Suppressor macrophage treated with lipopolysaccharide for 1 hour (primary cell): ENCODE measurements at regions not wholly inside any gene's neighbourhood (a gene's known extent, or its start where the extent isn't known, plus 50 kb on each side); places are given as distances from the start of the nearest gene placed in this dataset.
"Not testable (repeated sequence)": the region's sequence is repeated elsewhere in the genome, so short reads cannot be mapped to it uniquely, and the experiment has no call there.

ENCODE experiments used
- DNase-seq, 3 donors: peaks; one replicate each; pipeline ENCODE4 v3.0.0-alpha.2; 2020 to 2022

DNA sequence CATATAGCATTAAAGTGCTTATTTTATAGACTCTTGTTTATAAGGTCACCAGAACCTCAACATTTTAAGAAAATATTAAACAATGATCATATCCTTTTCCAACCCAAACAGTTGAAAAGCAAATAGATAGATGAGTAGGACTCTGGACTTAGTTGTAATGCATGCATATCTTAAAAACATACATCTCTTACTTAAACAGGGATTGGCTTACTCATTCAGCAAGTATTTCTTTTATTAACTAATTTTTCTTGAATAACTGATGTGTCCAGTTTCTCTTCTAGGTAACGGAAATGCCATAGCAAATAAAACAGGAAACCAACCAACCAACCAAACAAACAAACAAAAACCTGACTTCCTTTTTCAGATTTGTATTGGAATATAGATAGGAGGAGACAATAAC lies 70.9 kb upstream of the NBPF4 start:
- DNase-seq, result no peak

DNA sequence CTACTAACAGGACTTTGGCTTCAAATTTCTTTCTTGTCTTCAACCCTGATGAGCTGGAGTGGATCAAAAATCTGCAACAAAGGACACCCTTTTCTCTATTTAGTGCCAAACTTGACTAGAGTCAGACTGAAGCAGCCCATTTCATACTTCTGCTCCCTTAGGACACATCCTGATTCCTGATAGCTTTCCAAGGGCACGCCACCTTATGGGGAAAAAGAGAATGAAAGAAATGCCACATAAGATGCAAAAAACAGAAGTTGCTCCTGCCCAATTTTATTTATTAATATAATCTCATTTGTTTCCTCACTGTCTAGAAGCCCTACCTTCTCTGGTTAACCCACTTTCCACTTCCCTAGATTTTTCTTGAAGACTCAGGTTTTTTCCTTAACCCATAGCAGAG lies 72.7 kb upstream of the NBPF4 start:
- DNase-seq, result no peak

DNA sequence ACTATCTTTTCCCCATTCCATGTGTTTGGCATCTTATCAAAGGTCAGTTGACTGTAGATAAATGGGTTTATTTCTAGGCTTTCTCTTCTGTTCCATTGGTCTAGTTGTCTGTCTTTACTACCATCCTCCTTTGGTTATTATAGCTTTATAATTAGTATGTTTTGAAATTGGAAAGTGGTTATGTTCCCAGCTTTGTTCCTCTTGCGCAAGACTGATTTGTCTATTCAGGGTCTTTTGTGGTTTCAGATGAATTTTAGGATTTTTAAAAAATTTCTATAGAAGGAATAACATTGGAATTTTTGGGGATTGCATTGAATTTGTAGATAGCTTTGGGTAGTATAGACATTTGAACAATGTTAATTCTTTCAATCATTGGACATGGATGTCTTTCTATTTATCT lies 77.0 kb upstream of the NBPF4 start:
- no peak for DNase-seq

DNA sequence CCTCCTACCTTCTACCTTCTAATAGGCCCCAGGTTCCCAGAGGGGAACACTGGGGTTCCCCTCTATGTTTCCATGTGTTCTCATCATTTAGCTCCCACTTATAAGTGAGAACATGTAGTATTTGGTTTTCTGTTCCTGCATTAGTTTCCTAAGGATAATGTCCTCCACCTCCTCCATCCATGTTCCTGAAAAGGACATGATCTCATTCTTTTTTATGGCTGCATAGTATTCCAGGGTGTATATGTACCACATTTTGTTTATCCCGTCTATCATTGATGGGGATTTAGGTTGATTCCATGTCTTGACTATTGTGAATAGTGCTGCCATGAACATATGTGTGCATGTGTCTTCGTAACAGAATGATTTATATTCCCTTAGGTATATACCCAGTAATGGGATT lies 81.5 kb upstream of the NBPF4 start:
- not testable (repeated sequence) for DNase-seq

DNA sequence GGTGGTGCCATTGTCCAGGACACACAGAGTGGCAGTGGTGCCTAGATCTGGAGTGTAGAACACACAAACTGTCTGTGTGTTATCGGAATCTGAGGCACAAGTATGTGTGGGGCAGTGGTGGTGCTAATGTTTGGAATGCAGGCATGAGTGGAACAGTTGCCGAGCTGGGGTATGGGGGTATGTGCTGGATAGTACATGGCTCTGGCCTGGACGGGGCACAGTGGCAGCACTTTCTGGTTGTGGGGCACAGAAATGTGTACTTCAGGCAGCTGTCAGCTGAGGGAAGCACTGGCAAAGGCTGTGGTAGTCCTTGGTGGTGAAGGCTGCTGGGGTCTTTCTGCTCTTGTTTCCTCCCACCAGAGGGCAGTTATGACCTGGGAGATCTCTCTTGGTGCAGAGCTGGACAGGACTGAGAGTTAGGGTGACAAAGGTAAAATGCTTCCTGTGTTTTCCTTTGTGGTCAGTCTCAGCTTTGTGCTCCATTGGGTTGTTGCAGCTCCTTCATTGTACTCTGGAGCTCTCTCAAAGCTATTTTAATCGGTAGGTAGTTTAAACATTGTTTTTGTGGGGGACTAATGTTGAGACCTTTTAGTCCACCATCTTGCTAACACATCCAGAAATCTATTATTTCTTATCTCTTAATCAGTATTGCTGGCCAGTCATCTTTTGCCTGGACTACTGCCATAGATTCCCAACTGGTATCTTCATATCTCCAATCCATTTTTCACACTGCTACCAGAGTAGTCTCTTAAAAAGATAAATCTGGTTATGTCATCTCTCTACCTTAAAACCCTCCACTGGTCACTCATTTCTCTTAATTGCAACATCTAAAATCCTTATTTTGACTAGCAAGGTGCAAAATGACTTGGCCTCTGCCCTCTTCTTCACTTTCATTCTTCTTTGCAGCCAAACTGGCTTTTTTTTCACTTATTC lies 83.9 kb upstream of the NBPF4 start:
- no peak for DNase-seq

DNA sequence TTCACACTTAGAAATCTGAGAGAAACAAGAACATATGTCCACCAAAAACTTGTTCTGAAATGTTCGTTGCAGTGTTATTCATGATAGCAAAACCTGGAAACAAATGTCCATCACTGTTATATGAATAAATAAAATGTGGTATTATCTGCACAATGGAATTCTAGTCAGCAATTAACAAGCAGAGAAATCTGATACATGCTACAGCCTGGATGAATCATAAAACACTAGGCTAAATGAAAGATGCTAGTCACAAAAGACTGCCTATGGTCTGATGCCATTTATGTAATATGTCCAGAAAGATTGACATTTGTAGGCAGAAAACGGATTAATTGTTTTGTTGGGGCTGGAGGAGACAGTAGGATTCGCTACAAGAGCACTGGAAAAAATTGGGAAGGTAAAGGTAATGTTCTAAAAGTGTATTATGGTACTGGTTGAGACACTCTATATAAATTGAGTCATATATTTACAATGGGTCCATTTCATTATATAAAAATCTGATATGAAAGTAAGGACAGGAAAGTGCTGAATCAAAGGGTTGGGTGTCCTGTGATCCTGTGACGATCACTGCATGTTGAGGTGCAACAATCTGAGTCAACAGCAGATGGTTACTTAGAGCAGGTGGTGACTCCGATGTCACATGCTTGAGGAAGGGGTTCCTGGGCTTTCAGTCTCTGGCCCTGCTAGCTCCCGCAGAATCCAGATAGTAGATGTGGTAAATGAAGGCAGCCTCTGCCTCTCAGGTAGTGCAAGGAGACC lies 102.1 kb upstream of the NBPF4 start:
- DNase-seq, result no peak

DNA sequence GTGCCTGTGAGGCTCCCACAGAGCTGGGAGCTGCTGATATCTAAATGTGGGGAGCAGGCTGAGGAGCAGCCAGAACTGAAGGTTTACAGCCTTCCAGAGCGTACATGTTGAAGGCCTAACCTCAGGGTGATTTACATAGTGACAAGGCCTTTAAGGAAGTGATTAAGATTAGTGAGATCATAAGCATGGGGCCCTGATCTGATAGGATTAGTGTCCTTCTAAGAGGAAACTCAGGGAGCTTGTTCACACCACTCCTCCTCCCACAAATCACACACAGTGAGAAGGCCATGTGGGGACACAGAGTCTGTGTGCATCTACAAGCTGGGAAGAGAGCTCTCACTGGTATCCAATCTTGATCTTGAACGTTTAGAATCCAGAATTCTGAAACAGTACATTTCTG lies 92.3 kb upstream of the NBPF6 start:
- peak in 1 of 3 donors; percentile 1 for DNase-seq

DNA sequence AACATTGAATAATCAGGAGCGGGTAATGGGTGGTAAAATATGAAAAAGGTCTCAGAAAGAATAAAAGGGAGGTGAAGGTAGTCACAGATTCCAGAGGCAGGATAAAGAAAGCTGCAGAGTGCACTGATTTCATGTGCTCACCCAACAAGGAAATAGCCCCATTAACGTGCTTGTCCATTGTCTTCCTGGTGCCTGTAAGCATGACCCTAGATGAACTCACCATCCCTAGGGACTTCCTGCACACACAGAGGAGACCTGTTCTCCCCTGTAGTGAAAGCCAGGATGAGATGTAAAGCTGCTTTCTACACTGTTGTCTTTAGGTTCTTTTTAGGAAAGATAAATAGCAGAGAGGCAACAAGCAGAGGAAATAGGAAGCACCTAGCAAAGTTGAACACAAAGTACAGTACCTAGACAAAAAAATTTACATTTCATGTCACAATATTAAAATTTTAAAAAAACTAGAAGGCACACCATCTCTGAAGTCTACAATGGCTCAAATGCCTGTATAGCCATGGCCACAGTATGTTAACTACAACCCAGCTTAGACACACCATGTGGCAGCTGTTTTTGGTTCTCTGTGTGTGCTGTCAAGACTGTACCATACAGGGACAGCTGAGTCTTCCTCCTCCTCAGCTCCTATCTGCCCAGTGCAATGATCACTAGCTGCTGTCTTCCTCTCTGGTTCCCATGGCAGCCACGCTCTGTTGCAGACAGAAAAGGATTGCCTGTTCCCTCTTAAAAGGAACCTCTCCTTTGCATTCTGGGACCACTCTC lies 69.9 kb upstream of the NBPF6 start:
- DNase-seq, result not testable (repeated sequence)
